Panc1 (cell line): ENCODE measurements at regions not wholly inside any gene's neighbourhood (a gene's known extent, or its start where the extent isn't known, plus 50 kb on each side); places are given as distances from the start of the nearest gene placed in this dataset.

Experiments
- ATAC-seq: fragments of 200-7000 bp; cut with Tn5 transposase; 2 replicates; pipeline ENCODE4 v1.9.1; 2020; ENCODE audit warnings: mild to moderate bottlenecking, moderate library complexity
- BruUV-seq: library from RNA; stranded (reverse); fragments of 400-500 nt; replicated peaks from 2 replicates; lab custom pipeline; 2021; lab: Mats Ljungman, UMichigan
- CTCF ChIA-PET: fragments of 300-600 bp; sonication (Branson Sonifier 250); formaldehyde crosslinking; loops from one replicate; lab custom pipeline; 2022; ENCODE audit warnings: antibody characterized with exemption; lab: Charles Lee
- POLR2A ChIA-PET: fragments of 300-600 bp; sonication (Branson Sonifier 250); formaldehyde crosslinking; loops from one replicate; lab custom pipeline; 2022; ENCODE audit warnings: antibody characterized with exemption; lab: Charles Lee
- DNase-seq: peaks from one replicate; pipeline ENCODE4 v3.0.0-alpha.2; 2010; ENCODE audit warnings: low read depth, low spot score
- H3K27ac ChIP-seq: 2 replicates; pipeline ENCODE4 v1.5.1; 2011; ENCODE audit warnings: mild to moderate bottlenecking, low read length, inconsistent platforms
- H3K27me3 ChIP-seq: fragments of 200-500 bp; sonication (Bioruptor generic); 2 replicates; pipeline ENCODE4 v1.6.0; 2014; ENCODE audit warnings: low read length, inconsistent platforms; ENCODE audit not compliant: control insufficient read depth, insufficient read depth
- H3K36me3 ChIP-seq: fragments of 200-500 bp; sonication (Bioruptor generic); 2 replicates; pipeline ENCODE4 v1.5.1; 2014; ENCODE audit warnings: inconsistent platforms, mild to moderate bottlenecking, low read length, moderate library complexity; ENCODE audit not compliant: control insufficient read depth, insufficient read depth
- H3K4me1 ChIP-seq: 2 replicates; pipeline ENCODE4 v1.5.1; 2011; ENCODE audit warnings: inconsistent platforms, mild to moderate bottlenecking, low read length, moderate library complexity; ENCODE audit not compliant: control insufficient read depth, insufficient read depth
- H3K4me3 ChIP-seq, 2 experiments: 2 replicates each; pipeline ENCODE4 v1.5.1; 2011 to 2012; ENCODE audit warnings: low read depth in 2 of 2, low read length in 2 of 2, mild to moderate bottlenecking in 2 of 2, inconsistent platforms in 1 of 2, moderate library complexity in 1 of 2
- H3K9me3 ChIP-seq: fragments of 200-500 bp; sonication (Bioruptor generic); 2 replicates; pipeline ENCODE4 v1.5.1; 2014; ENCODE audit warnings: low read depth, mild to moderate bottlenecking, inconsistent platforms, low read length, moderate library complexity; ENCODE audit not compliant: control insufficient read depth, insufficient read depth
- POLR2AphosphoS5 ChIP-seq: IDR thresholded peaks from 2 replicates; pipeline ENCODE4 v1.6.1; 2012; ENCODE audit warnings: mild to moderate bottlenecking, low read depth, low read length, moderate library complexity
- SIN3A ChIP-seq: IDR thresholded peaks from 2 replicates; pipeline ENCODE4 v1.6.1; 2012; ENCODE audit warnings: low read depth, mild to moderate bottlenecking, low read length, moderate library complexity, borderline replicate concordance; ENCODE audit not compliant: insufficient read depth
- TCF7L2 ChIP-seq: IDR thresholded peaks from 2 replicates; pipeline ENCODE4 v1.6.1; 2011; ENCODE audit warnings: mild to moderate bottlenecking, low read depth, low read length, inconsistent platforms
- in situ Hi-C: cut with HindIII; loops from 2 replicates; pipeline ENCODE4 v1.10.0; 2016; ENCODE audit warnings: low sequenced_read_pairs, low pct_unique_long_range_greater_than_20kb
- intact Hi-C: fragments of 100-400 bp; cut with micrococcal nuclease; formaldehyde crosslinking; loops from one replicate; pipeline ENCODE4 v1.10.0; 2022; ENCODE audit not compliant: unreplicated experiment
- TF ChIP-seq, protein P1 (sequence below): fragments of 450-650 bp; IDR thresholded peaks from 2 replicates; pipeline ENCODE4 v1.5.1; 2017; ENCODE audit warnings: mild to moderate bottlenecking
- TF ChIP-seq, protein P2 (sequence below), 2 experiments: IDR thresholded peaks; 2 replicates each; pipeline ENCODE4 v1.6.1; 2011 to 2012; ENCODE audit warnings: low read depth in 2 of 2, control low read depth in 1 of 2, low read length in 1 of 2, mild to moderate bottlenecking in 1 of 2, moderate library complexity in 1 of 2; ENCODE audit not compliant: insufficient read depth in 1 of 2

DNA sequence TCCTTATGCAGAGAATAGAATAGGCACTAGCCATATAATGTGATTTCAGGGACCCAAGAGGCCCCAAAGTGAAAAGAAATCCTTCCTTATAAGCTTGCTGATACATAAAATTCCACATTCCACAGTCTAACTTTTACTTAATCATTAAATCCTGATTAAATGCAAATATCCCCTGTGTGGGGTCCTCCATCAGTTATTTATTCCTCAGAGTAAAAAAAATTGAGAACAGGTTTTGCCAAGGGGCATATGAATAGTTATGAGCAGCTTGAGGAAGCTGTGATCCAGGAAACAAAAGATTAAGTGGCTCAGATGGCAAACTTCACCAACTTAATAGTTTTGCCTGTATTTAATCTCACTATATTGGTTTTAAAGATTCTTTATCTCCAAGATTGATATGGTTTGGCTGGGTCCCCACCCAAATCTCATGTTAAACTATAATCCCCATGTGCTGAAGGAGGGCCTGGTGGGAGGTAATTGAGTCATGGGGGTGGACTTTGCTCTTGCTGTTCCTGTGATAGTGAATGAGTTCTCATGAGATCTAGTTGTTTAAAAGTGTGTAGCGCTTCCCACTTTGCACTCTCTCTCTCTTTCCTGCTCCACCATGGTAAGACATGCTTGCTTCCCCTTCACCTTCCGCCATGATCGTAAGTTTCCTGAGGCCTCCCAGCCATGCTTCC is 324.9 kb downstream of the NPR3 start:
- in situ Hi-C loops (no loop called here), intact Hi-C loops (no loop called here)
- POLR2A ChIA-PET = no interaction called here

DNA sequence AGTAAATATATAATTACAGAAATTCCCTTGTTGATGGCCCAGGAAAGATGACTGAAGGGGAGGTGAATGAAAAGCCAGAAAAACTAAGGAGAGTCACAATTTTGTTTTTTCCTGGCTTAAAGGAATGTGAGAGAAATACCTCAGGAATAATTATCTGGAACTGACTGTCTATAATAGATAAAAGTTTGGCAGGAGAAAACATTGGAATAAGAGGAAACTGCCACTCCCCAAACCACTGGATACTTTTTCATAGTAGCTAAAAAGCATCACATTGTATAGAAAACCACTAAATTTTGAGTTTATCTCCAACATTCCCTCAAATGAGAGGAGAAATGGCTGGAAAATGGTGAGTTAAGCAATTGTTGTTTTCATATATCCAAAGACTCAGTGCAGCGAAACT is 326.0 kb downstream of the NPR3 start:
- in situ Hi-C loops (no loop called here), intact Hi-C loops (no loop called here)
- Histone ChIP-seq H3K27ac (no peak overlapping the region), H3K36me3 (no peaks in the 10 kb centered on the region), H3K27me3 (no peaks in the 10 kb centered on the region), H3K4me1 (no peaks in the 10 kb centered on the region), H3K4me3 (no peak overlapping the region), H3K9me3 (peaks cover 7% of the 10 kb centered on the region)
- ATAC-seq = no peak
- ChIA-PET POLR2A (no interaction called here), CTCF (no interaction called here)
- DNase-seq = no peak
- no peak for TF ChIP-seq POLR2AphosphoS5
- no peak for TF ChIP-seq SIN3A
- TF ChIP-seq, protein P1, sequence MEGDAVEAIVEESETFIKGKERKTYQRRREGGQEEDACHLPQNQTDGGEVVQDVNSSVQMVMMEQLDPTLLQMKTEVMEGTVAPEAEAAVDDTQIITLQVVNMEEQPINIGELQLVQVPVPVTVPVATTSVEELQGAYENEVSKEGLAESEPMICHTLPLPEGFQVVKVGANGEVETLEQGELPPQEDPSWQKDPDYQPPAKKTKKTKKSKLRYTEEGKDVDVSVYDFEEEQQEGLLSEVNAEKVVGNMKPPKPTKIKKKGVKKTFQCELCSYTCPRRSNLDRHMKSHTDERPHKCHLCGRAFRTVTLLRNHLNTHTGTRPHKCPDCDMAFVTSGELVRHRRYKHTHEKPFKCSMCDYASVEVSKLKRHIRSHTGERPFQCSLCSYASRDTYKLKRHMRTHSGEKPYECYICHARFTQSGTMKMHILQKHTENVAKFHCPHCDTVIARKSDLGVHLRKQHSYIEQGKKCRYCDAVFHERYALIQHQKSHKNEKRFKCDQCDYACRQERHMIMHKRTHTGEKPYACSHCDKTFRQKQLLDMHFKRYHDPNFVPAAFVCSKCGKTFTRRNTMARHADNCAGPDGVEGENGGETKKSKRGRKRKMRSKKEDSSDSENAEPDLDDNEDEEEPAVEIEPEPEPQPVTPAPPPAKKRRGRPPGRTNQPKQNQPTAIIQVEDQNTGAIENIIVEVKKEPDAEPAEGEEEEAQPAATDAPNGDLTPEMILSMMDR = no peak
- TF ChIP-seq TCF7L2 = no peak
- TF ChIP-seq, protein P2, sequence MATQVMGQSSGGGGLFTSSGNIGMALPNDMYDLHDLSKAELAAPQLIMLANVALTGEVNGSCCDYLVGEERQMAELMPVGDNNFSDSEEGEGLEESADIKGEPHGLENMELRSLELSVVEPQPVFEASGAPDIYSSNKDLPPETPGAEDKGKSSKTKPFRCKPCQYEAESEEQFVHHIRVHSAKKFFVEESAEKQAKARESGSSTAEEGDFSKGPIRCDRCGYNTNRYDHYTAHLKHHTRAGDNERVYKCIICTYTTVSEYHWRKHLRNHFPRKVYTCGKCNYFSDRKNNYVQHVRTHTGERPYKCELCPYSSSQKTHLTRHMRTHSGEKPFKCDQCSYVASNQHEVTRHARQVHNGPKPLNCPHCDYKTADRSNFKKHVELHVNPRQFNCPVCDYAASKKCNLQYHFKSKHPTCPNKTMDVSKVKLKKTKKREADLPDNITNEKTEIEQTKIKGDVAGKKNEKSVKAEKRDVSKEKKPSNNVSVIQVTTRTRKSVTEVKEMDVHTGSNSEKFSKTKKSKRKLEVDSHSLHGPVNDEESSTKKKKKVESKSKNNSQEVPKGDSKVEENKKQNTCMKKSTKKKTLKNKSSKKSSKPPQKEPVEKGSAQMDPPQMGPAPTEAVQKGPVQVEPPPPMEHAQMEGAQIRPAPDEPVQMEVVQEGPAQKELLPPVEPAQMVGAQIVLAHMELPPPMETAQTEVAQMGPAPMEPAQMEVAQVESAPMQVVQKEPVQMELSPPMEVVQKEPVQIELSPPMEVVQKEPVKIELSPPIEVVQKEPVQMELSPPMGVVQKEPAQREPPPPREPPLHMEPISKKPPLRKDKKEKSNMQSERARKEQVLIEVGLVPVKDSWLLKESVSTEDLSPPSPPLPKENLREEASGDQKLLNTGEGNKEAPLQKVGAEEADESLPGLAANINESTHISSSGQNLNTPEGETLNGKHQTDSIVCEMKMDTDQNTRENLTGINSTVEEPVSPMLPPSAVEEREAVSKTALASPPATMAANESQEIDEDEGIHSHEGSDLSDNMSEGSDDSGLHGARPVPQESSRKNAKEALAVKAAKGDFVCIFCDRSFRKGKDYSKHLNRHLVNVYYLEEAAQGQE (IDR thresholded peaks at IDR 0.05; ENCODE audit: insufficient read depth in 1 of 2, low read depth in 2 of 2, low read length in 1 of 2) = no peak
- no TSS peak for BruUV-seq

More for the DNA sequence above, 324.9 kb downstream of the NPR3 start:
- no peaks in the 10 kb centered on the region for H3K27me3 ChIP-seq
- DNase-seq = no peak
- no peaks in the 10 kb centered on the region for H3K36me3 ChIP-seq
- CTCF ChIA-PET = no interaction called here
- ATAC-seq = no peak
- H3K9me3 ChIP-seq = peaks cover 3% of the 10 kb centered on the region
- no peaks in the 10 kb centered on the region for H3K4me1 ChIP-seq
- TF ChIP-seq TCF7L2 (no peak), SIN3A (no peak), POLR2AphosphoS5 (no peak)
- TF ChIP-seq, protein P2 (IDR thresholded peaks at IDR 0.05; ENCODE audit: insufficient read depth in 1 of 2, low read depth in 2 of 2, low read length in 1 of 2) = no peak
- TF ChIP-seq, protein P1 = no peak
- BruUV-seq = no TSS peak
- H3K4me3 ChIP-seq = no peak overlapping the region
- H3K27ac ChIP-seq = no peak overlapping the region
